H1 (cell line): ENCODE measurements at regions not wholly inside any gene's neighbourhood (a gene's known extent, or its start where the extent isn't known, plus 50 kb on each side); places are given as distances from the start of the nearest gene placed in this dataset.

Experiments used
- TCF12 ChIP-seq: IDR thresholded peaks from 2 replicates; pipeline ENCODE4 v1.6.1; 2011; ENCODE audit warnings: low read depth, mild to moderate bottlenecking, low read length
- ZNF274 ChIP-seq: IDR thresholded peaks from 2 replicates; pipeline ENCODE4 v1.7.0; 2012; ENCODE audit warnings: low read length, borderline replicate concordance; ENCODE audit errors: extremely low read depth

- no peak for TF ChIP-seq ZNF274
- no peak for TF ChIP-seq TCF12
Measured at GRCh38 chr16:85262558-85263238, 150.4 kb upstream of the CIBAR2 start (continued).
